Muscle layer of colon (tissue), 2 donors: ENCODE measurements at regions not wholly inside any gene's neighbourhood (a gene's known extent, or its start where the extent isn't known, plus 50 kb on each side); places are given as distances from the start of the nearest gene placed in this dataset.

Source experiments
- H3K27ac ChIP-seq: one replicate; pipeline ENCODE4 v1.7.0; 2013; ENCODE audit warnings: low read depth, mild to moderate bottlenecking, low read length, moderate library complexity
- H3K27me3 ChIP-seq, 2 donors: one replicate each; pipeline ENCODE4 v1.7.0; 2013; ENCODE audit warnings: low read length in 2 of 2, mild to moderate bottlenecking in 2 of 2; ENCODE audit not compliant: insufficient read depth in 2 of 2, control insufficient read depth in 1 of 2
- H3K36me3 ChIP-seq: one replicate; pipeline ENCODE4 v1.7.0; 2013; ENCODE audit warnings: mild to moderate bottlenecking, low read length; ENCODE audit not compliant: insufficient read depth
- H3K4me1 ChIP-seq: one replicate; pipeline ENCODE4 v1.7.0; 2013; ENCODE audit warnings: mild to moderate bottlenecking, low read length; ENCODE audit not compliant: insufficient read depth
- H3K4me3 ChIP-seq, 2 donors: one replicate each; pipeline ENCODE4 v1.7.0; 2013; ENCODE audit warnings: low read length in 2 of 2, low read depth in 1 of 2, mild to moderate bottlenecking in 1 of 2, moderate library complexity in 1 of 2
- H3K9ac ChIP-seq: one replicate; pipeline ENCODE4 v1.7.0; 2013; ENCODE audit warnings: low read length
- H3K9me3 ChIP-seq: one replicate; pipeline ENCODE4 v1.7.0; 2013; ENCODE audit warnings: mild to moderate bottlenecking, low read length
- donor health status: abdominal sarcoma.
- donor health status: Adenocarcinoma of cecum.

GRCh38 chr4:41465146-41465761 lies 72.7 kb upstream of the LIMCH1 start:
- Histone ChIP-seq H3K4me3 (no peak overlapping the region), H3K9ac (no peak overlapping the region), H3K9me3 (no peaks in the 10 kb centered on the region), H3K27ac (no peak overlapping the region), H3K36me3 (no peaks in the 10 kb centered on the region), H3K27me3 (no peaks in the 10 kb centered on the region), H3K4me1 (no peaks in the 10 kb centered on the region)

GRCh38 chr4:41466249-41466648 lies 71.7 kb upstream of the LIMCH1 start:
- H3K4me1 ChIP-seq: no peaks in the 10 kb centered on the region
- no peak overlapping the region for H3K4me3 ChIP-seq
- H3K27ac ChIP-seq: no peak overlapping the region

GRCh38 chr4:41468122-41468521 lies 69.8 kb upstream of the LIMCH1 start:
- H3K27ac ChIP-seq: no peak overlapping the region
- no peaks in the 10 kb centered on the region for H3K4me1 ChIP-seq
- H3K27me3 ChIP-seq: no peaks in the 10 kb centered on the region

More at GRCh38 chr4:41466249-41466648, 71.7 kb upstream of the LIMCH1 start:
- no peaks in the 10 kb centered on the region for H3K27me3 ChIP-seq
- no peak overlapping the region for H3K9ac ChIP-seq
- no peaks in the 10 kb centered on the region for H3K36me3 ChIP-seq
- no peaks in the 10 kb centered on the region for H3K9me3 ChIP-seq

GRCh38 chr4:41471126-41472071 lies 66.6 kb upstream of the LIMCH1 start:
- no peaks in the 10 kb centered on the region for H3K36me3 ChIP-seq
- no peaks in the 10 kb centered on the region for H3K4me1 ChIP-seq
- no peak overlapping the region for H3K27ac ChIP-seq
- H3K27me3 ChIP-seq: no peaks in the 10 kb centered on the region
- no peaks in the 10 kb centered on the region for H3K9me3 ChIP-seq
- H3K4me3 ChIP-seq: no peak overlapping the region
- no peak overlapping the region for H3K9ac ChIP-seq

More at GRCh38 chr4:41468122-41468521, 69.8 kb upstream of the LIMCH1 start:
- H3K36me3 ChIP-seq: no peaks in the 10 kb centered on the region
- no peak overlapping the region for H3K9ac ChIP-seq
- H3K9me3 ChIP-seq: no peaks in the 10 kb centered on the region
- no peak overlapping the region for H3K4me3 ChIP-seq

GRCh38 chr4:41472081-41472480 lies 65.9 kb upstream of the LIMCH1 start:
- Histone ChIP-seq H3K27ac (no peak overlapping the region), H3K36me3 (no peaks in the 10 kb centered on the region), H3K9me3 (no peaks in the 10 kb centered on the region), H3K4me1 (no peaks in the 10 kb centered on the region), H3K4me3 (no peak overlapping the region), H3K9ac (no peak overlapping the region), H3K27me3 (no peaks in the 10 kb centered on the region)

GRCh38 chr4:41473176-41473575 lies 64.8 kb upstream of the LIMCH1 start:
- no peaks in the 10 kb centered on the region for H3K36me3 ChIP-seq
- H3K9ac ChIP-seq: no peak overlapping the region
- H3K27ac ChIP-seq: no peak overlapping the region
- H3K4me1 ChIP-seq: no peaks in the 10 kb centered on the region
- no peak overlapping the region for H3K4me3 ChIP-seq
- H3K9me3 ChIP-seq: no peaks in the 10 kb centered on the region
- no peaks in the 10 kb centered on the region for H3K27me3 ChIP-seq

GRCh38 chr4:41475402-41475801 lies 62.6 kb upstream of the LIMCH1 start:
- Histone ChIP-seq H3K27me3 (no peaks in the 10 kb centered on the region), H3K9me3 (no peaks in the 10 kb centered on the region)

GRCh38 chr4:41476310-41476885 lies 61.6 kb upstream of the LIMCH1 start:
- no peak overlapping the region for H3K27ac ChIP-seq
- no peak overlapping the region for H3K4me3 ChIP-seq
- H3K36me3 ChIP-seq: no peaks in the 10 kb centered on the region
- no peaks in the 10 kb centered on the region for H3K27me3 ChIP-seq
- no peaks in the 10 kb centered on the region for H3K4me1 ChIP-seq
- no peaks in the 10 kb centered on the region for H3K9me3 ChIP-seq
- H3K9ac ChIP-seq: no peak overlapping the region

More at GRCh38 chr4:41475402-41475801, 62.6 kb upstream of the LIMCH1 start:
- Histone ChIP-seq H3K4me1 (no peaks in the 10 kb centered on the region), H3K27ac (no peak overlapping the region), H3K4me3 (no peak overlapping the region), H3K9ac (no peak overlapping the region), H3K36me3 (no peaks in the 10 kb centered on the region)

GRCh38 chr4:41477181-41477905 lies 60.6 kb upstream of the LIMCH1 start:
- H3K27me3 ChIP-seq: no peaks in the 10 kb centered on the region
- H3K4me3 ChIP-seq: no peak overlapping the region
- no peak overlapping the region for H3K9ac ChIP-seq
- no peaks in the 10 kb centered on the region for H3K9me3 ChIP-seq
- no peaks in the 10 kb centered on the region for H3K36me3 ChIP-seq
- no peaks in the 10 kb centered on the region for H3K4me1 ChIP-seq
- no peak overlapping the region for H3K27ac ChIP-seq

- Histone ChIP-seq H3K27me3 (no peaks in the 10 kb centered on the region), H3K9ac (no peak overlapping the region)
Measured at GRCh38 chr4:41478518-41478917, 59.4 kb upstream of the LIMCH1 start.

GRCh38 chr4:41480896-41481311 lies 57.1 kb upstream of the LIMCH1 start:
- Histone ChIP-seq H3K27me3 (no peaks in the 10 kb centered on the region), H3K9me3 (no peaks in the 10 kb centered on the region), H3K4me3 (no peak overlapping the region), H3K27ac (no peak overlapping the region), H3K4me1 (no peaks in the 10 kb centered on the region), H3K36me3 (no peaks in the 10 kb centered on the region), H3K9ac (no peak overlapping the region)

More at GRCh38 chr4:41478518-41478917, 59.4 kb upstream of the LIMCH1 start:
- H3K9me3 ChIP-seq: no peaks in the 10 kb centered on the region
- H3K36me3 ChIP-seq: no peaks in the 10 kb centered on the region
- no peaks in the 10 kb centered on the region for H3K4me1 ChIP-seq
- no peak overlapping the region for H3K4me3 ChIP-seq
- no peak overlapping the region for H3K27ac ChIP-seq
